HG02571 (cell line): ENCODE measurements at regions not wholly inside any gene's neighbourhood (a gene's known extent, or its start where the extent isn't known, plus 50 kb on each side); places are given as distances from the start of the nearest gene placed in this dataset.
"Not testable (repeated sequence)": the region's sequence is repeated elsewhere in the genome, so short reads cannot be mapped to it uniquely, and the experiment has no call there.

Source experiments
- ATAC-seq: cut with Tn5 transposase; IDR thresholded peaks from one replicate; pipeline ENCODE4 v1.9.1; 2021; ENCODE audit warnings: mild to moderate bottlenecking, moderate library complexity; ENCODE audit not compliant: unreplicated experiment

GRCh38 chr1:79539001-79539400 is 532.5 kb upstream of the ADGRL4 start:
- ATAC-seq, result no peak

- ATAC-seq, result no peak
Measured at GRCh38 chr1:79532555-79532954, 526.0 kb upstream of the ADGRL4 start.

DNA sequence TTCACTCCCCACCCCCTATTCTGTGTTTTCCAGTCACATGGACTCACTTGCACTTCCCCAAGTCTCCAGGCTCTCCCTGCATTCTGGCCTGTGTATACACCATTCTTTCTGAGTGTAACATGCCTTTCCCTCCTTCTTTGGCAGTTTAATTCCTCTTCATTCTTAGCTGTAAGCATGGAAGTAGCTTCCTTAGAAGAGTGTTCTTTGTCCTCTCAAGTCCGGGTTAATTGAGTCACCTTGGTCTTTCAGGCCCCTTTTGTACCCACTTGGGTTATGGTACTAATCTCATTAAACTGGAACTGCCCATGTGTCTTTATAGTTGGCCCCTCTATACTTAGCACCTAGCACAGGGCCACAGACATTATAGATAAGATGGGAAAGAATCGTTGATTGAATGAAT is 525.3 kb upstream of the ADGRL4 start:
- no peak for ATAC-seq

DNA sequence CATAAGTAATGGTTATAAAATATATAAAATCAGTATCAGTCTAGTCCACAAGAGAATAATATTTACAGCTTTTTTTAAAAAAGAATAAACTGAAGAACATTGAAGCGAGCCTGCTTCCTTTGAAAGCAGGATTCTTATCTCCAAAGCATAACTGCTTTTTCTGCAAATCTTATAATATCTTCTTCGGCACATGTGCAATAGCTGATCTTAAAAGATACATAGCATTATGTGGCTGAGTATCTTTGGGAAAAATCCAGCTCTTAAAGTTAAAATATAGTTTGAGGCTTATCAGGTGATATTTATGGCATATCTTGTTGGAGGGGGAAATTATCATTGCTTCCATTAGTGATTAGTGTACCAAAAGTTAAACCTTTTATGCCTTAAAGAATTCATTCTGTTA is 523.9 kb upstream of the ADGRL4 start:
- no peak for ATAC-seq

GRCh38 chr1:79530055-79530454 is 523.5 kb upstream of the ADGRL4 start:
- no peak for ATAC-seq

GRCh38 chr1:79524126-79524525 is 517.6 kb upstream of the ADGRL4 start:
- ATAC-seq, result no peak

GRCh38 chr1:79519084-79519760 is 512.7 kb upstream of the ADGRL4 start:
- ATAC-seq, result no peak

DNA sequence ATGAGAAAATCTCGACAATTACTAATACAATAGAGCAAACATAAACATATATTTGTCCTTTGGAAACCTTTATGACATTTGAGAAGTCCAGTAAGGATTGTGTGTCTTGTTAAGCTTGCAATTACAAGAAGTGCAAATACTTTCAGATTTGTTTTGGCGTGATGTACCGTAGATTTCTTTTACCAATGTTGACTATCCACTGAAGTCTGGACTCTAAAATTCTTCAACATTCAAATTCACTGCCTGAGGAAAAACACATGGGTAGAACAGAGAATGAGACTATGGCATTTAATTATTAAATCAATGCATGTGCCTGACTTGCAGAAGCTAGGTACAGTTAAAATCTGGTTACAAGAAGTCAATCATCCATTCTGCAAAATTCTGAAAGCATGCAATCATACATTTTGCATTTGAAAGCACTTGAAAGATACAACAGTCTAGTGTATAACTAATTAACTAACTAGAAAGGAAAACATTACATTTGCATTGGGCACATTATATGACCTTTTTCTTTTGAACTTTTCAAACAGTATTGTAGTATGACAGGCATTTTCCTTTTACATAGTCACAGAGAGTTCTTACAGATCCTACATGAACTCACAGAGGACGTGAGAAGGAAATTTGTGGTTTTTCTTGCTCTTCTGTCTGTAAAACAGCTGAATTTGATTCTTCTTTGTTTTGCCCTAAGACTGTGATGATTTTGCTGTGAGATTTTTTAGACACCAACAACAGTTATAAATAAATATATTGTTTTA is 511.1 kb upstream of the ADGRL4 start:
- ATAC-seq, result no peak

GRCh38 chr1:79507770-79508169 is 501.2 kb upstream of the ADGRL4 start:
- ATAC-seq, result no peak

GRCh38 chr1:79501153-79501552 is 494.6 kb upstream of the ADGRL4 start:
- no peak for ATAC-seq

- ATAC-seq, result no peak
Measured at GRCh38 chr1:79499541-79499940, 493.0 kb upstream of the ADGRL4 start.

DNA sequence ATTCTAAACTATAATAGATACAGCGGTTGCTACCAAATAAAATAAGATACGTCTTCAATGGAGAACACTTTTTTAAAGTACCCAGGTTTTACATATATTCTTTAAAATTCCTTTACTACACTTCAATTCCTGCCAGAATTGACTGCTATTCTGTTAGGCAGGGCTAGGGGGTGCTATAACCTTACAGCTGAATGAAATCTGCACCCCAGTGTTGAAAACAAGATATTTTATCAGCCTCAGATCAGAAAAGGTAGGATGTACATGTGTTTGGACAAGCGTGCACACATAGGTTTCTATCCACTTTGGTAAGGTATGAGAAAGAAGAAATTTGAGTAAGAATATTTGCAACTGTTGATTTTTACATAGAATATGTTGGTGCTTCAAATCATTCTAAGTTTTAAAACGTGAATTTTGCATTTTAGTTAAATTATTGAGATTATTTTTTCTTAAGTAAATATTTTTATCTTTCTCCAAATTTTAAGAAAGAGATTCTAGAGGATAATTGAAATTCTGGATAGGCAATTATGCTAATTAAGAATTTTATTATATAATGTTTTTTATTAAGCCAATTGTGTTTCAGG is 490.8 kb upstream of the ADGRL4 start:
- peak; percentile 77 for ATAC-seq

GRCh38 chr1:79496129-79496528 is 489.6 kb upstream of the ADGRL4 start:
- ATAC-seq, result no peak

DNA sequence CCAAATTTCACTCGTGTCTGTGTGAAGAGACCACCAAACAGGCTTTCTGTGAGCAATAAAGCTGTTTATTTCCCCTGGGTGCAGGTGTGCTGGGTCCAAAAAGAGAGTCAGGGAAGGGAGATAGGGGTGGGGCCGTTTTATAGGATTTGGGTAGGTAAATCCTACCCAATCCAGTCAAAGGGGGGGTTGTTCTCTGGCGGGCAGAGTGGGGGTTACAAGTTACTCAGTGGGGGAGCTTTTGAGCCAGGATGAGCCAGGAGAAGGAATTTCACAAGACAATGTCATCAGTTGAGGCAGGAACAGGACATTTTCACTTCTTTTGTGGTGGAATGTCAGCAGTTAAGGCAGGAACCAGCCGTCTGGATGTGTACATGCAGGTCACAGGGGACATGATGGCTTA is 487.2 kb upstream of the ADGRL4 start:
- ATAC-seq, result not testable (repeated sequence)

GRCh38 chr1:79488572-79489121 is 482.1 kb upstream of the ADGRL4 start:
- ATAC-seq, result not testable (repeated sequence)

DNA sequence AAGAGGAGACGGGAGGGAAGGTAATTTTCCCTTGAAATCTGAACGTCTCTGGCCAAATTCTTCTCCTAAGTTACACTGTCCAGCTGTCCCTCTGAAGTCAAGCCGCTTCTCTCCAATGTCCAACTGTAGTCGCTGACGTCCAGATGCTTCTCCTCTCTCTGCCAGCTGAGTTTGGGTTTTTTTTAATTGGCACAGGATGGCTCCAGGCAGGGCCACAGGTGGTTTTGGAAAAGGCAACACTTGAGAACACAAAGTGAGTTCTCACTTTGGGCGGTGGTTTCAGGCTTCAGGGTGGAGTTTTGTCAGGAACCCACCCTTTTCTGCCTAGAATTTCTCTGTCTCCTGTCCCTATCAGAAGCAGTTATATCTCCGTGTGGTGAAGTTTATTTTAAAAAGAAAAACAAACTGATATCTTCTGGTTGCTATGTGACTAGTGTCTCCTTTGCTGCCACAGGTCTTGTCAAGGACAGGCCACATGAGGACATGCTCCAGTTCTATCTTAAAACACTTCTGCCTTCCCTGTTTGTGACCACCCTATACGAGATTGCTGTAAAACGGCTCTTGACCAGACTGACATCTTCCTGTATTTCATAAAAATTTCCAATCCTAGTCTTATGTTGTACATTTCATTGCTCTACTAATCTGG is 472.3 kb upstream of the ADGRL4 start:
- ATAC-seq, result no peak

GRCh38 chr1:79478160-79478559 is 471.6 kb upstream of the ADGRL4 start:
- no peak for ATAC-seq

DNA sequence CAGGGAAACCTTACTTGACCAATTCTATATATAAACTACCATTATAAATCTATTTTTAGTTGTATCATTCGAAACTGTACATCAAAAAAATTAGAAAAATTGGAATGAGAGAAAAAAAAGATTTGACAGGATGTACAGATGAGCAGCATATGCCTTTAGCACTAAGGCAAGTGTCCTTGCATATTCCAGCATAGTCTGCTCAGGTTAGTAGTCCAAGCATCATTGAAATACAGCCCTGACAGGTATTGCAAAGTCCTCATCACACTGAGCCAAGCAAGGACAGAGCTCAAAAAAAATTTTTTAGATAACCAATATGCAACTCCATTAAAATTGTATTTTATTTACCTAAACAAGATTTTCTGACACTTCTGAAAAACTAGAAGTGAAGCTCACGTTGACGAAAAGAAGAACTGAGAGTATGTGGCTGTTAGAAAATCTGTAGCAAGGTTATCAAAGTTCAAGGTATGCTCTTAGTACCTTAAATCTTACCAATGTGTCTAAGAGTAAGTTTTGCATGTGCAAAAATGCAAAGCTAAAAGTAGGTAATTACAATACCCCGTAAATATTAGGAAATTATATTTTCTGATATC is 465.6 kb upstream of the ADGRL4 start:
- ATAC-seq, result no peak

GRCh38 chr1:79469139-79469538 is 462.6 kb upstream of the ADGRL4 start:
- ATAC-seq, result no peak

- peak; percentile 90 for ATAC-seq
Measured at GRCh38 chr1:79460773-79461436, 454.4 kb upstream of the ADGRL4 start.
